ENCODE measurements at regions not wholly inside any gene's neighbourhood (a gene's known extent, or its start where the extent isn't known, plus 50 kb on each side); places are given as distances from the start of the nearest gene placed in this dataset.

GRCh38 chr18:78080761-78081160 is 831.1 kb downstream of the GALR1 start:
- TF ChIP-seq, protein P1, sequence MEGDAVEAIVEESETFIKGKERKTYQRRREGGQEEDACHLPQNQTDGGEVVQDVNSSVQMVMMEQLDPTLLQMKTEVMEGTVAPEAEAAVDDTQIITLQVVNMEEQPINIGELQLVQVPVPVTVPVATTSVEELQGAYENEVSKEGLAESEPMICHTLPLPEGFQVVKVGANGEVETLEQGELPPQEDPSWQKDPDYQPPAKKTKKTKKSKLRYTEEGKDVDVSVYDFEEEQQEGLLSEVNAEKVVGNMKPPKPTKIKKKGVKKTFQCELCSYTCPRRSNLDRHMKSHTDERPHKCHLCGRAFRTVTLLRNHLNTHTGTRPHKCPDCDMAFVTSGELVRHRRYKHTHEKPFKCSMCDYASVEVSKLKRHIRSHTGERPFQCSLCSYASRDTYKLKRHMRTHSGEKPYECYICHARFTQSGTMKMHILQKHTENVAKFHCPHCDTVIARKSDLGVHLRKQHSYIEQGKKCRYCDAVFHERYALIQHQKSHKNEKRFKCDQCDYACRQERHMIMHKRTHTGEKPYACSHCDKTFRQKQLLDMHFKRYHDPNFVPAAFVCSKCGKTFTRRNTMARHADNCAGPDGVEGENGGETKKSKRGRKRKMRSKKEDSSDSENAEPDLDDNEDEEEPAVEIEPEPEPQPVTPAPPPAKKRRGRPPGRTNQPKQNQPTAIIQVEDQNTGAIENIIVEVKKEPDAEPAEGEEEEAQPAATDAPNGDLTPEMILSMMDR (IDR thresholded peaks at IDR 0.05): no peak
- no peak for TF ChIP-seq POLR2A (IDR thresholded peaks at IDR 0.05)
